CD4-positive, alpha-beta T cell treated with Interleukin-21 for 1 hour (primary cell): ENCODE measurements at regions not wholly inside any gene's neighbourhood (a gene's known extent, or its start where the extent isn't known, plus 50 kb on each side); places are given as distances from the start of the nearest gene placed in this dataset.

Experiments
- DNase-seq: peaks from one replicate; pipeline ENCODE4 v3.0.0-alpha.2; 2020

DNA sequence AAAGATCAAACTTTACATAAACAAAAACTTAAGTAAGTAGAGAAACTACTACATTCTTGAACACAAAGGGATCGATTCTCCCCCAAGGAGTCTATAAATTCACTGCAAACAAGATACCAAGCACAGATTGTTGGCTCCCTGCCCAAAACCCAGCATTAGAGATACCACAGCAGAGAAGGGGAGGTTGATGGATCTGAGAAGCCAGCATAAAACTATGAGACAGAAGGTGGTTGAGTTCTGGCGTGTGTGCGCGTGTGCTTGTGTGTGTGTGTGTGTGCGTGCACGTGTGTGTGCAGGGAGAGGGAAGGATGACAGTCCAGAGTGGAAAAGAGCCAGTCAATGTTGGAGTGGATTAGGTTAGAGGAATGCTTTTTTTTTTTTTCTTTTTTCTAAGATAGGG is 143.2 kb upstream of the PRR20G start:
- DNase-seq, result no peak

- DNase-seq, result no peak
Measured at GRCh38 chr3:127428344-127428997, 140.6 kb upstream of the PRR20G start.

DNA sequence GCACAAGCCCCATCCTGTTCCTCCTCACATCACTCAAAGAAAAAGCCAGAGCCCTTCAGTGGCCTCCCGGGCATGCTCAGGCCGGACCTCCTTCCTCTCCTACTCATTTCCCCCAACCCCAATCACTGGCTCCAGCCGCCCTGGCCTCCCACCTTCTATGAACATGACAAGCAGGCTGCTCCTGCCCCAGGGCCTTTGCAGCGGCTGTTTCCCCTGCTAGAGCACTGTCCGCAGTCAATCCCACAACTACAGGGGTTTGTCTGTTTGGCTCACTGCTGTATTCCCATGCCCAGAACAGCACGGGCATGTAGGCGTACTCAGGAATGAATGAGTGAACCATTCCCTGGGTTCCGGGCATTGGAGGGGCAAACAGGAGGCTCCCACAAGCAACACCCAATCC is 139.8 kb upstream of the PRR20G start:
- no peak for DNase-seq

DNA sequence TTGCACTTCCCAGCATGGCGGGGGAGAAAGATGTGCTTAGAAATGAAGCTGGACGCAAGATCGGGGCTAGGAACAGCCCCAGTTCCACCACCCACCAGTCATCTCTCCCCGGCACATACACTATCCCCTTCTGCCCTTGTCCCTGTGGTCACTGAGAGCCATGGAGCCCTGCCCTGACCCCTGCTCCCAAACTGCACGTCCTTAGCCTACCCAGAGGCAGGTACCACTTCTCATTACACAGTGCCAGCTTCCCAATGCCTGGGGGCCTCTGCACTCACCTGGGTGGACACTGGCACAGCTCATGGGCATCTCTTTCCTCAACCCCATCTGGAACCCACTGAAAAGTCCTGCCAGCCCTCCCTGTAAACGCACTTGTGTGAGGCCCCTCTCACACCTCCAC is 139.3 kb upstream of the PRR20G start:
- DNase-seq, result no peak

DNA sequence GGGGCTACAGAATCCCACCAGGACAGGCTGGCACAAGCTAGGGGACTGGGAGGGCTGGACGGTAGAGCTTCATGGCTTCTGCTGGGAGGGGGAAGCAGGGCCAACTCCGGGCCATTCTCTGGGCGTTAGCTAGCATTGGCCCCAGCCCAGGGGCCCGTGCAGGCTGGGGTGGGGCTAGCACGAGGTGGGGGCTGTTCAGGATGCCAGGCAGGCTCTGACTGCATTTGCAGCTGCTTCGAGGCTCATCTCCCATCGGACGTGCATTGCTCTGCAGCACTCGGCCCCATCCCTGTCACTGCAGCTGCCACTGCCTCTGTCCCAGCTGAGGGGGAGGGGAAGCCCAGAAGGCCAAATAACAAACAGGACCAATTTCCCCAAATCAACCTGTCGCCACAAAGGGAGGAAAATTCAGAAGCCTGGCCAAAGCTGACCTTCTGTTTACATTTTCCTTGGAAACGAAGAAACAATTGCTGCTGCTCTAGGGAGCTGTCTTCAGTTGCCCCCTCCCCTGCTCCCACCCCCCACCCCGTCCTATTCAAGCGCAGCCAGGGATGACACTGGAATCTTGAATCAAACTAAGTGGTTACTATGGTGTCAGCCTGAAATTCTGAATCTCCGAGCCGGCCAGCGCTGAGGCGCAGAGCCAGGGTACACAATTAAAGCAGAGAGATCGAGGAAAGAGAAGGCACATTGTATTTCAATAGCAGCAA is 138.8 kb upstream of the PRR20G start:
- DNase-seq, result no peak

GRCh38 chr3:127425505-127426443 is 137.9 kb upstream of the PRR20G start:
- DNase-seq, result no peak

DNA sequence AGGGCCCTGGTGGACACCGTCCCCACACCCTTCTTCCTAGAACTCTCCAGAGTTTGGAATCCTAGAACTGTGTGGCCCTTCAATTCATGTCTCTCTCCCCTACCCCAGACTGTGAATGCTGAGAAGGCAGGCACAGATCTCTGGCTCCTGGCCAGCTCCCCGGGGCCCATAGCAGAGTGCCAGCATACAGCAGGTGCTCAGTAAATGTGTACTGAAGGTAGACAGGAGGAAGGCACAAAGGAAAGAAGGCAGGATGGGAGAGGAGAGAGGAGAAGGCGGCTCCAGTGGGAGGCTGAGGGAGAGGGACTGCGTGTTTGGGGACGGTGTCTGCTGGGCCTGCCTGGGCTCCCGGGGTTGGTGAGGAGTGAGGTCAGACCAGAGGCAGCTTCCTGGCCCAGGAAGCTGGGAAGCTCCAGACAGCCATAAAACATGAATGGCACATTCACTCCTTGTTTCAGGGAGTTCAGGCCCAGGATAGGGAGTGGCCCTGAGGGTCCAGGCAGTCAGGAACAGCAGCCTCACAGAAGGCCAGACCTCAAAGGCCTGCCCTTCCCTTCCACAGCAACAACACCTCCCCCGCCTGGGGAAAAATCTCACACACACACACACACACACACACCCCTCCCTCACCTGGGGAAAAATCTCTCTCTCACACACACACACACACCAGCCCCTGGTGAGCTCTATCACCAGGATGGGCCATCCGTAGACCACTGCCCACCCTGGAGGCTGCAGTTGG is 137.1 kb upstream of the PRR20G start:
- DNase-seq, result no peak

DNA sequence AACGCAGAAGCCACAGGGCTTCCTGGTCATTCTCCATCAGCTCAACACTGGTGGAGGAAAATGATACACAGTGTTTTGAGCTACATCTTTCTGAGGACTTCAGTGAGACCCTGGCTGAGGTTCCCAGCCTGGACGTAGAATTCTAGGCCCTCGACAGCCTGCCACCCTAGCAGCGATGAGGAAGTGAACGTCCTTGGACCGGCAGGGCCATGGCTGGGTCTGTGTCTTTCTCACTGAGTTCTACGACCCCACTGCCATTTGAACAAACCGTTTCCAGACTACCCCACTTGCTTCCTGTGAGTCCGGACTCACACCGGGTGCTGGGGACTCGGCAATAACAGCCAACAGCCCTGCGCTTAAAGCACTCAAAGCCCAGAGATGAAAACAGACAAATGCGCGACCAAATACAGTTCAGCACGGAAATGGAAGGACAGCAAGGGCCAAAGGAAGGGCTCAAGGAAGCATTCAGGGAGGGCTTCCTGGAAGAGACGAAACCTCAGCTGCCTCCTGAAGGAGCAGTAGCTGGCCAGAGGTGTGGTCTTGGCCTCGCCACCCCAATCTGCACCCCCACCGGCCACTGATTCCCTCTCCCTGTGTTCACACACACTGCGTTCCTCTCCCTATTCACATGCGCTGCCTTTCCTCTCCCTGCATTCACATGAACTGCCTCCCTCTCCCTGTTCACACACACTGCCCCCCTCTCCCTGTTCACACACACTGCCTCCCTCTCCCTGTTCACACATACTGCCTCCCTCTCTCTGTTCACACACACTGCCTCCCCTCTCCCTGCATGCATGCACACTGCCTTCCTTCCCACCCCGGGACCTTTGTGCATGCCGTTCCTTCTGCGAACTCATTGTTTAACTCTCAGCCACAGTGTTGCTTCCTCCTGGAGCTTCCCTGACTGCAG is 136.3 kb upstream of the PRR20G start:
- DNase-seq, result no peak

DNA sequence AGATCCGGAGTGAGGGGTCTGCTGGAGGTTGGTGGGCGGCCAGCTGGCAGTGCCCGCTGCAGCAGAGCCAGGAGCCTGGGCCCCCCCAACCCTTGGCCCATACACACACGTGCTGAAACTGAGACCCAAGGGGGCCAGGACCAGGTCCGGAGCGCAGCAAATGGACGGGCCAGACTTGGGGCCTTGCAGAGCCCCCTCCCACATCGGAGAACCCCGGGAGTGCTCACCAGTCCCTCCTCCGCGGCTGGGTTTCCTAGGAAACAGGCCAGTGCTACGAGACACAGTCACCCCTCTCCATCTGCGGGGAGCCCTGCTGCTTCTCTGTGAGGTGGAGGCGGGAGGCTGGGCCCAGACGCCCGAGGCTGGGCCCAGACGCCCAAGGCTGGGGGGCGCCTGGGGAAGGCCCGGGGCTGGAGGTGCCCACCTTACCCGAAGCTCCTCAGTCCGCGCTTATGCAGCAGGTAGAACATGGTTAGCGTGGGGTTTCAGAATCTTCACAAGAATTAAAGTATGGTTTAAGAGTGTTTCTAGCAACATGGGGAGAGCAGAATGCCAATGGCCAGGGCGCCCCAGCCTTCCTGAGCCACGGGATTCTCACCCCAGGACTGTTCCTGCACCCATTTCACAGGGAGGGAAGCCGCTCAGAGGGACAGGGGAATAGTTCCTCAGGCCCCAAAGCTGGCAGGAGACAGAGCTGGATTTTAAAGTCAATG is 135.0 kb upstream of the PRR20G start:
- DNase-seq, result no peak

- DNase-seq, result no peak
Measured at GRCh38 chr3:127421943-127422662, 134.3 kb upstream of the PRR20G start.

DNA sequence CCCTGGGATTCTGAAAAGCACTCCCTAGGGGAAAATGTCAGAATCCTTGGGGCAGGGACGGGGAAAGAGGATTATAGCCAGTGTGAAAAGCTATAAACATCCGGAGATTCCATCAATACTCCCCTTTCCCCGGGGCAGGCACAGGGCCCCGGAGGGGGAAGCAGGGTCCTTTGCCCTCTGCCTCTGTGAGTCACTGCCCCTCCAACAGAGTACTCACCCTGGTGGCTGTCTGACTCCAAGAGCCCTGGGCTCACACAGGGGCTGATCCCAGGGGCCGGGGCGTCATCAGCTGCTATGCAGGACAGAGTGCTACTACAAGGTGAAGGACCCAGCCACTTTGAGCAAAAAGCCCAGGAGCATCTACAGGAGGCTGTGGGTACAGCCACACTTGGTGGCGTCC is 133.0 kb upstream of the PRR20G start:
- no peak for DNase-seq

GRCh38 chr3:127419641-127420553 is 132.1 kb upstream of the PRR20G start:
- no peak for DNase-seq

- DNase-seq, result no peak
Measured at GRCh38 chr3:127419182-127419581, 131.3 kb upstream of the PRR20G start.

DNA sequence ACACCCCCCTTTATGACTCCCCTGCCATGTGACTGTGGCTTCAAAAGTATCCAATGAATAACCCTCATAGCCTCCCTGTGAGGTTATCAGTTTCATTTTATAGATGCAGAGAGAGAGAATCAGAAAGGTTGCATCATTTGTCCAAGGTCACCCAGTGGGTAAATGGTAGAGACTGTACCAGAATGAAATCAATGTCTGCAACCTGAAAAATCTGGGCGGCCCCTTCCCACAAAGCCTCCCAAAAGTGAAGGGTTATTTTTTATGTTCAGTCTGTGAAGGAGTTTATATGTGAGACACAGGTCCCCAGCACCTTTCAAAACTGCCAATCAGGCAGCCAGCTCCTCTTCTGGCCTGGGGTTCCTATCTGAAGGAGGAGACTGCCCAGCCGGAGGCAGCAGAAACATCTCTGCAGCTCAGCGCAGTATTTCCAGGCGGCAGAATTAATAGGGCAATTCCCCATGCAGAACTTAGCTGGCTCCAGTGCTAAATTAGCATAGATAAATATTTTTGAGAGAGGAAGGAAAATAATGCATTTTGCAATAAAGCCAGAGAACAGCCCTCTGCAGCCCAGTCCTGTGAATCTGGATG is 130.8 kb upstream of the PRR20G start:
- no peak for DNase-seq

DNA sequence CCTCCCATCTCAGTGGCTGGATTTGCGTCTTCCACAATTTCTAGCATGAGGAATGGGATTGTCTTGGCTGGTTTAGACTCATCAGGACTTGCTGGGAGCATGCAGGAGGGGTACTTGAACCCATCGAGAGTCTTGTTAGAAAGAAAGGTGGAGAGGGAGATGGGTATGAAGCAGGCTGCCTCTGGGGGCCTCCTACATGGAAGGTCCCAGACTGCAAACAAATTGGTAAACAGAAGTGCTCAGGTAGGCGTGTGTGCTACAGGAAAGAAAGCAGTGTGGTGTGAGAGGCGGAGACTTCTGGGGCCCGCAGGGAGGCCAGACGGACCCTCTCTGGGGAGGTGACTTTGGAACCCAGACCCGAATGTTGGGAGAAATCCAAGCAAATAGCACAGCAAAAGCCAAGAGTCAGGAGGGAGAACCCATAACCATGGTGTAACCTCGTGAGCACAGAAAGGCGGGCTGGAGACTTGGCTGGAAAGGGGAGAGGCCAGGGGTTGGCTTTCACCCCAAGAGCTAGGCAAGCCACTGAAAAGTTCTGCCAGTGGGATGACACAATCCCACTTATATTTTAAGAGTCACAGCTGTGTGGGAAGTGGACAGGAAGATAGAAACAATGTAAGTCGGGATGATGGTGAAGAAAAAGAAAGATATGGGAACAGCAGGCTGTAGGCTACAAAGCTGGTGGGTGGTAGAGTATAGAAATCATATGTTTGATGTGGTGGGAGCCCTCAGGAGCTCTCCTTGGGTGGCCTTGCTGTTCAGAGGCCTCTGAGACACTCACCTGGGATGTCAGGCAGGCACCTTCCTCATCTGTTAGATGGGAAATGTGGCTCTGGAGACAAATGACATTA is 130.1 kb upstream of the PRR20G start:
- no peak for DNase-seq

DNA sequence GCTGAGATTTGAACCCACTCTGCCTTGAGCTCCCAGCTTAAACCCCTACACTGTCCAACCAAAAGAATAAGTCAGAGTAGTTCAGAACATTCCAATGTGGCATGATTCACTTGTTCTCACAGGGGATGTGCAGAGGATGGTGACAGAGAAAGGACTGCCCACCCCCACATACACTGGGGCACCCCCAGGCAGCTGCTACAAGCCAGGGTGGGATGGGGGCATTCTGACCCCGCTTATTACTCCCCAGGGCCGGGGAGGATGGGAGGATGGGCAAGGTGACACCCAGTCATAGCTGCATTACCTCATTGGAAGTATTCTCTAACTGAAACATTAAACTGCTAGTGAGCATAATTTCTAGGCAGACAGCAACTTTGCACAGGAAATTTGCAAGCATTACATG is 126.0 kb upstream of the PRR20G start:
- no peak for DNase-seq

DNA sequence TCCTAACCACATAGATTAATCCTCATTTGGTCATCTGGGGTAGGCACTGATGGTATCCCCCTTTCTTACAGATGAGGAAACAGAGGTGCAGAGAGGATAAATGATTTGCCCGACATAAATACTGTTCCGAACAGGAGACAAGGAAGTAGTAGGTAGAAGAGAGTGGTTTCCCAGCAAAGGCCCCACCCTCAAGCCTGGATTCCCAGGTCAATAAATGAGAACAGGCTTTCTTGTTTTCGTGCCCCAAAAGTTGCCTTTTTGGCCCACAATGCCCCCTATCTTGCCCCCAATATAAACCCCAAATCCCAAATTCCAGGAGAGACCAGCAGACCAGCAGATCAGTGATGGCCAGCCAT is 125.5 kb upstream of the PRR20G start:
- DNase-seq, result no peak
